ENCODE measurements at regions not wholly inside any gene's neighbourhood (a gene's known extent, or its start where the extent isn't known, plus 50 kb on each side); places are given as distances from the start of the nearest gene placed in this dataset.

DNA sequence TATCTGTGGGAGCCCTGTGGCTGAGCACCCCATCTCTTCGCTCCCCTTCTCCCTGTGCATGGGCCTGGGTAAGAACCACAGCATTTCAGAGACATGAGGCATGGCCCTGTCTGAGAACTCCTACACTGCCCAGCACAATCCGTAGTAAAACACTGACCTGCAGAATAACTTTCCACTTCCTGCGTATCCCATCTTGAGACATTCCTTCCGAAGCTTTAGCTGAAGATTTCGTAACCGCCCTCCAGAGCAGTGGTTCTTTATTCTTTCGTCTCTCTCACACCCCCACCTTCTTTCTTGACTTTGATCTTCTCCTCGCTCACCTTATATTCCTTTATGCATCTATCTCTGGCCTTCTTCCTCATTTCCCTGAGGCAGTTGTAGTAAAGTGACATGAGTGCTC is 381.1 kb downstream of the HRH4 start:
- no peak for DNase-seq

DNA sequence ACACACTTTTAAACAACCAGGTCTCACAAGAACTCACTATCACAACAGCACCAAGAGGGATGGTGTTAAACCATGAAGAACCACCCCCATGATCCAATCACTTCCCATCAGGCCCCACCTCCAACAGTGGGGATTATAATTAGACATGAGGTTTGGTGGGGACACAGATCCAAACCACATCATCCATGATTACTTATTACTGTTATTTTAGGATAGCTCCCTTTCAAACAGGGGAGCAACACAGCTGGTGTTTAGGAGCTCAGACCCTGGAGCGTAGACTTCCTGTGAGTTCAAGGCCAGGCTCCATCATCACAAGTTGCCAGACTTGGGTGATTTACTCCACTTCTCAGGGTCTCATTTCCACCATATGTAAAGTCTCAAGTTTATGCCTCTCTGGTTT is 382.7 kb downstream of the HRH4 start:
- DNase-seq: no peak

DNA sequence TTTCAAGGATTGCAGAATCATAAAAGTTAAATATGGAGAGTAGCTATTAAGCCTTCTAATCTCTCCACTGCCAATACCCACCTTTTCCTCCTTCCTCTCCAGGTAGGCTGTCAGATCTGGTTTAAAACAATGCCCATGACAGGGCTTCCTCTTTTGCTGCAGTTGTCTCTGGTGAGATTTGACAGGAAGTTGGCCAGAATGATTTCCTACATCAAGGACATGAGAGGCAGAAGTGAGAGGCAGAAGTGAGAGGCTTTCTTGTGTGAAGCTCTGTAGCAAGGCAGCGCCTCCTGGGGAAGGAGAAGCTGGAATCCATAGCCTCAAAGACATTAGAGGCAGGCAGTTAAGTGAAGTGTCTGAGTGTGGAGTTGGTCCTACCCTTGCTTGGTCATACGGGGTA is 385.7 kb downstream of the HRH4 start:
- DNase-seq: no peak

DNA sequence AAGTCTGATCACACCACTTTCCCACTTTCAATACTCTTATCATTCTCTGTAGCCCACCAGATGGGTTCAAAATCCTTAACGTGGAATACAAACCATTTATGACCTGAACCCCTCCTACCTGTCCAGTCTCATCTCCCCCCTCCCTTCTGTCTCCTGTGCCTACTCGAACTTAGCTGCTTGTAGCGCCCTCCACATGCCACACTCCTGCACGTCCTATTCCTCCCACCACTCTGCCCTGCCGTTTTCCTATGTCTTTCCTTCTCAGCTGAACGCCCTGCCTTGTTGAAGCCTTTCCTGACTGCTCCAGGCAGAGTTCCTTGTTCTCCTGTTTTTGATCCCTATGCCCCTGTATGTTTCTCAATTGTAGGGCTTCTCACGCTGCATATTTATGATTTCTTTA is 390.1 kb downstream of the HRH4 start:
- DNase-seq: no peak

- no peak for DNase-seq
Observed at GRCh38 chr18:24853076-24853475, 392.6 kb downstream of the HRH4 start.

DNA sequence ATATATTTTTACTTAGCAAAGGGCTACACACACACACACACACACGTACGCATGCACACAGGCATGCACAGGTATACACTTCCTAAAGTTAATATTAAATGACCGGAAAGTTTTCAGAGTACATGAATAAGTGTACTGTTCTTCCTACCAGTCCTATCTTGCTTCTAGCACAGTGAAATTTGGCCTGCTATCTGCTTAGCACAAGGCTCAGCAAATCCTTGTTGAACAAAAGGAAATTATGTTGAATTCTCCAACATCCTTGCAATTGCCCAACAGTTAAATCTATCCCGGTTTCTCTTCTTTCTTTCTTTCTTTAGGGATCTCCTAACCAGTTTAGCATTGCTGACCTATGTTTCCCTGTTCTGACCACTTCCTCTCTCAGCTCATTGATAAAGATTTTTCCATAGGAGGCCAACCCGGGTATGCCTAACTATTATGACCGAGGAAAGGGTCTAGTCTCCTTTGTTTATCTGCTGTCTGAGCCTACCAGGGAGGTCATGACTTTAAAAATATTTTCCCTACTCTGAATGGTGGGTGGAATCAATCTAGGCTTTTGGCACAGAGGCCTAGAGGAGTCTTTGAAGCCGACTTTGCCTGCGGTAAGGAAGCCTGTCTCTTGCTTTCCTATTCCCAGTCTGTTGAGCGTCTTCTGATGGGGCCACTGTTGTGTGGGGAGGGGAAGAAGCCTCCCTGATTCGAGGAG is 400.7 kb downstream of the HRH4 start:
- DNase-seq: no peak

GRCh38 chr18:24862201-24862816 is 401.9 kb downstream of the HRH4 start:
- DNase-seq: no peak

GRCh38 chr18:24868311-24868710 is 407.9 kb downstream of the HRH4 start:
- DNase-seq: no peak

GRCh38 chr18:24868760-24869237 is 408.4 kb downstream of the HRH4 start:
- no peak for DNase-seq

DNA sequence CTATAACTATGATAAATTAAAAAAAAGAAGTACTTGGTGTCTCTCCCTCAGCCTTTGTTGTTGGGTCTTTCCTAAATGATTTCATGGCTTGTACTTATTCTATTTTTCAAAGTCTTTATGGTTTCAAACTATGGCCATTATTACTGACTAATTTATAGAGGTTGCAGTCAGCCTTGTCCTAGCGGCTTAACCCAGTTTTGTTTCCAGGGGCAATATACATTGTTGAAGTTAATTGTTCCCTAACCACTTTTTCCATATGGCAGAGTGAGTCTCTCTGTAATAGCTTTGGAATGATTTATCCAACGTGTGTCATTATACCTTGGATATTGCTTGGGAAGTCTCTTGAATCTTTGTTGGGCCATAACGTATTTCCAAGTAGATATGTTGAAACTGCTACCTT is 408.8 kb downstream of the HRH4 start:
- DNase-seq: no peak

- DNase-seq: no peak
Observed at GRCh38 chr18:24875286-24875685, 414.8 kb downstream of the HRH4 start.

GRCh38 chr18:24875777-24876176 is 415.3 kb downstream of the HRH4 start:
- DNase-seq: no peak

- no peak for DNase-seq
Observed at GRCh38 chr18:24876266-24876665, 415.8 kb downstream of the HRH4 start.

- DNase-seq: no peak
Observed at GRCh38 chr18:24877066-24877465, 416.6 kb downstream of the HRH4 start.

- no peak for DNase-seq
Observed at GRCh38 chr18:24877546-24877945, 417.1 kb downstream of the HRH4 start.

DNA sequence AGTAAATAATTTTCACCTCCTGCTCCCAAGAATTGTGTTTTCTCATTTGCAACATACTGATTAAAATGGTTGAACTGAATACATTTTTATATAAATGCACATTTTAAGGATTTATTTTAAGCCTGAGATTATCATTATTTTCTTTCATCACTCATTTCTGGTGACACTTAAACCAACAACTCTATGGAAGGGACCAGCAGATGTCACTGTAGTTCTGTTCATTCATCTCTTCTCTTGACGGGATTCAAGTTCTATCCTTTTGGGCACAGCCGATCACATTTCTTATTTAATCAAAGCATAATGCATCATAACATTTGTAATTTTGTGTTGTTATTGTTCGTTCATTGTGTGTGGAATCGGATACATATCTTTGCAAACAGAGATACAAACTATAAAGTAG is 417.9 kb downstream of the HRH4 start:
- DNase-seq: no peak

- DNase-seq: no peak
Observed at GRCh38 chr18:24885276-24885675, 424.8 kb downstream of the HRH4 start.

DNA sequence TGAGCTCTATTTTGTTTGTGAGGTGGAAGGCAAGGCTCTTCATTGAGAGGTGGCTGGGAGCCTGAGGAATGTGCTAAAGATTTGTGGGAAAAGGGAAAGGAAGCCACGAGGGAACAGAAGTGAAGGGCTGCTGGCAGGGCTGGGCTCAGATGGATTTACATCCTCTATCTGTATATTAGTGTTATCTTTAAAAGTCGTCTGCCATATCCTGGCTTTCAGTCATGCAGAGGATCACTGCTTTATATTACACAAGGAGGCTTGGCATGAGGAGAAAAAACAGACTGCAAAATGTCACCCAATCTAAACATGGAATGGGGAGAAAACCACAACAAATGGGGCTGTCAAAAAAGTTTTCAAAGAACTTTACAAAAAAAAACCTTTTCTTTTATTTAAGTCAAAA is 434.4 kb downstream of the HRH4 start:
- no peak for DNase-seq

DNA sequence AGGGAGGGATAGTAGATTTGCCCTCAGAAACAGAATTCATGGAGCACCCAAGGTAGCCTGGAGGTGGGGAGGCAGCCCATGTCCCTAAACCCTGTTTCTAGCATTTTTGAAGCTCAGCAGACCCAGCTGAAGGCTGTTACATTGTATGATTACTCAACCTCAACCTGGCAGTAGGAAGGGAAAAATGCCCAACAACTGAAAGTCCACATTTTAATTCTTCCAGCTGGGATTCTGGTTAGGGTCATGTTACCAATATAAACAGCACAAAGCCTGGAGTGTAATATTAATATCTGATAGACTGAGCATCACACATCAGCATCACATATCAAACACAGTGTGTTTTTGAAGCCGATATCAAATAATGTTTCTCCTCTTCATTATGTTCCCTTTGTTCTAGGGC is 437.0 kb downstream of the HRH4 start:
- DNase-seq: no peak

DNA sequence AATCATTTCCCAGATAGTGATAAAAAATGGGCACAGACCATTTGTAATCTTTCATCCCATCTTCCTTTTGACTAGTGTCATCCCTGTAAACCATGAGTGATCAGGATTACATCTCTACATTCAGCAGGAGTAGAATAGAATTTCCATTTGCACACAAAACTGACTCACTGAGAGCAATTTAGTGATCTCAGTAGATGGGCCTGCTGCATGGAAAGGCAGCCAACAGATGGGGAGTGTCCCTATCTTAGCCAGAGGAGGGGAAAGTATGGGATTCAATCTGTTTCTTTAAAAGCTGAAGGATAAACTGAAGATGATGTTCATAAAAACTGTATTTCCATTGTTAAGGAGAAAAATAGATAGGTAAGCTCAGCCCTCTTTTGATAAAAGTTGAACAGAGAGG is 441.7 kb downstream of the ZNF521 start:
- DNase-seq: no peak

DNA sequence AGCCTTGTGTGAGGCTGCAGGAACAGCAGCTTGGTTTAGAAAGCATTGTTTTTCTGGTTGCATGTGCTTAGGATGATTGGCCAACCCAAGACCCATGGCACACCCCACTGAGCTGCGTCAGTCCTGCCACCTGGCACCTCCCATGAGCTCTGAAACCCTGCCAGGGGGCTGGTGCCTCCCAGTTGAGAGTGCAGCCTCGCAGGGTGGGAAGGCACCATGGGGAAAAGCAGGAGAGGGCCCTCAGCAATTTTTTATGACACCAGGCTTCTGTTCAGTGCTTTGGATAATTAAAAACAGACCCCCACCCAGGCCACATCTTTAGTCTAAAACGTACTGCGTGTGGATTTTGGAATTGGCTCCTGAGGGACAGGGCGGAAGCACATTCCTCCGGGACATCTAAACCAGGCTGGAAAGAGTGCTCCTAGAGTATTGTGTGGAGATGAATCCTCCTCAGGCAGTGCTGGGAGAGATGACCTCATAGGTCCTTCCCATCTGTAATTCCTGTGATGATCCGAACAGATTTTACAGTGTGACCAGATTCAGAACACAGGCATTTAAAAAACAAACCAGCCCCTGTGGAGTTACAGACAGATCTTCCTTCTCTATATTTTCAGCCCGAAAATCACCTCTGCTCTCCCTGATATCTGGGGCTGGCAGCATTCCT is 438.3 kb downstream of the ZNF521 start:
- no peak for DNase-seq

DNA sequence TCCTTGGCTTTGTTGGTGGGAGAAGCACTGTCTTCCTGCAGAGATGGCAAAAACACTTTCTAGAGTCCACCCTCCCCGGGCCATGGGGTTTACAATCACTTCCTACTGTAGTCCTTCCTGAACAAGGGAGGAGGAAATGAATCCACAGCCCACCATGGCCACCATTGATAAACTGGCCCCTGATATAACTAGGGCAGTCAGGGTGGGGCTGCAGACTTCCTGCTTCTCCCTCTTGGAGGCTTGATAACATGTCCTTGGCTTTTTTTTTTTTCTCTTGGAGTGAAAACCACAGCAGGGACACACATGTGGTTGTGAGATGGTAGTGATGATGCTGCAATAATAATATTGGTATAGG is 437.8 kb downstream of the ZNF521 start:
- no peak for DNase-seq

- no peak for DNase-seq
Observed at GRCh38 chr18:24914685-24915084, 437.3 kb downstream of the ZNF521 start.

- DNase-seq: no peak
Observed at GRCh38 chr18:24915547-24915946, 436.4 kb downstream of the ZNF521 start.

- DNase-seq: no peak
Observed at GRCh38 chr18:24917767-24918166, 434.2 kb downstream of the ZNF521 start.

Measured in CD4-positive, alpha-beta T cell treated with Interleukin-1 beta for 1 hour (primary cell).